WTC11 (cell line): ENCODE measurements at regions not wholly inside any gene's neighbourhood (a gene's known extent, or its start where the extent isn't known, plus 50 kb on each side); places are given as distances from the start of the nearest gene placed in this dataset.

Source experiments
- ATAC-seq: fragments of 200-7000 bp; cut with Tn5 transposase; 2 replicates; pipeline ENCODE4 v1.10.0; 2021; ENCODE audit warnings: mild to moderate bottlenecking, moderate library complexity
- CTCF ChIA-PET: fragments of 300-600 bp; sonication (Branson Sonifier 250); formaldehyde crosslinking; loops from one replicate; lab custom pipeline; 2021; ENCODE audit warnings: antibody characterized with exemption; lab: Charles Lee
- POLR2A ChIA-PET: fragments of 350-600 bp; sonication (Branson Sonifier 250); formaldehyde crosslinking; loops from one replicate; lab custom pipeline; 2021; ENCODE audit warnings: antibody characterized with exemption; lab: Charles Lee
- DNase-seq: peaks from one replicate; pipeline ENCODE4 v3.0.0; 2021; ENCODE audit warnings: low spot score
- H3K27ac Mint-ChIP-seq: 2 replicates; pipeline ENCODE4 v1.8.0; 2021; ENCODE audit warnings: mixed read lengths
- H3K27me3 Mint-ChIP-seq: 2 replicates; pipeline ENCODE4 v1.8.0; 2021; ENCODE audit warnings: low read depth, mild to moderate bottlenecking, moderate library complexity, mixed read lengths
- H3K36me3 Mint-ChIP-seq: 2 replicates; pipeline ENCODE4 v1.8.0; 2021; ENCODE audit warnings: mixed read lengths
- H3K4me1 Mint-ChIP-seq: 2 replicates; pipeline ENCODE4 v1.8.0; 2022; ENCODE audit warnings: mixed read lengths
- H3K4me3 Mint-ChIP-seq: 2 replicates; pipeline ENCODE4 v1.8.0; 2021; ENCODE audit warnings: mild to moderate bottlenecking, moderate library complexity, mixed read lengths
- H3K9me3 Mint-ChIP-seq: 2 replicates; pipeline ENCODE4 v1.8.0; 2021; ENCODE audit warnings: mixed read lengths
- ATF6 ChIP-seq: sonication (generic); formaldehyde crosslinking; IDR thresholded peaks from 2 replicates; pipeline ENCODE4 v1.8.1; 2023; ENCODE audit warnings: mild to moderate bottlenecking, missing genetic modification reagents
- CTCF ChIP-seq: fragments of 200-600 bp; IDR thresholded peaks from 2 replicates; pipeline ENCODE4 v1.8.0; 2022; ENCODE audit warnings: antibody characterized with exemption
- EMX1 ChIP-seq: fragments of 250-450 bp; sonication (Bioruptor Pico); IDR thresholded peaks from 2 replicates; pipeline ENCODE4 v1.8.0; 2021; ENCODE audit warnings: mild to moderate bottlenecking
- FOXP4 ChIP-seq: sonication (generic); formaldehyde crosslinking; IDR thresholded peaks from 2 replicates; pipeline ENCODE4 v1.8.0; 2022; ENCODE audit warnings: mild to moderate bottlenecking, missing genetic modification reagents
- GABPB1 ChIP-seq: sonication (generic); formaldehyde crosslinking; IDR thresholded peaks from 2 replicates; pipeline ENCODE4 v1.8.1; 2023; ENCODE audit warnings: mild to moderate bottlenecking, missing genetic modification reagents
- GRHL2 ChIP-seq: fragments of 250-450 bp; sonication (Bioruptor Pico); IDR thresholded peaks from 2 replicates; pipeline ENCODE4 v1.8.0; 2022; ENCODE audit warnings: mild to moderate bottlenecking, moderate library complexity; ENCODE audit not compliant: insufficient replicate concordance, severe bottlenecking
- KAT7 ChIP-seq: sonication (generic); formaldehyde crosslinking; IDR thresholded peaks from 2 replicates; pipeline ENCODE4 v1.8.1; 2023; ENCODE audit warnings: missing genetic modification reagents, mild to moderate bottlenecking, borderline replicate concordance
- NFYB ChIP-seq: sonication (generic); formaldehyde crosslinking; conservative IDR thresholded peaks from 2 replicates; pipeline ENCODE4 v1.8.0; 2022; ENCODE audit warnings: low read depth, missing genetic modification reagents
- PRRX2 ChIP-seq: fragments of 250-450 bp; sonication (Bioruptor Pico); IDR thresholded peaks from 2 replicates; pipeline ENCODE4 v1.8.0; 2021; ENCODE audit warnings: mild to moderate bottlenecking
- RELA ChIP-seq: sonication (generic); formaldehyde crosslinking; IDR thresholded peaks from 2 replicates; pipeline ENCODE4 v1.8.1; 2022; ENCODE audit warnings: missing genetic modification reagents, mild to moderate bottlenecking, borderline replicate concordance
- SMAD3 ChIP-seq: sonication (generic); formaldehyde crosslinking; IDR thresholded peaks from 2 replicates; pipeline ENCODE4 v1.8.0; 2022; ENCODE audit warnings: missing genetic modification reagents, mild to moderate bottlenecking, borderline replicate concordance
- USF2 ChIP-seq: sonication (generic); formaldehyde crosslinking; IDR thresholded peaks from 2 replicates; pipeline ENCODE4 v1.8.1; 2023; ENCODE audit warnings: mild to moderate bottlenecking, missing genetic modification reagents, moderate library complexity
- ZBTB21 ChIP-seq: sonication (generic); formaldehyde crosslinking; IDR thresholded peaks from 2 replicates; pipeline ENCODE4 v1.8.1; 2023; ENCODE audit warnings: mild to moderate bottlenecking, missing genetic modification reagents, borderline replicate concordance
- ZNF121 ChIP-seq: sonication (generic); formaldehyde crosslinking; IDR thresholded peaks from 2 replicates; pipeline ENCODE4 v1.8.0; 2023; ENCODE audit warnings: missing genetic modification reagents
- ZNF317 ChIP-seq: sonication (generic); formaldehyde crosslinking; IDR thresholded peaks from 2 replicates; pipeline ENCODE4 v1.8.1; 2023; ENCODE audit warnings: low read depth, mild to moderate bottlenecking, moderate library complexity, missing genetic modification reagents, borderline replicate concordance
- ZNF416 ChIP-seq: fragments of 250-450 bp; sonication (Bioruptor Pico); IDR thresholded peaks from 2 replicates; pipeline ENCODE4 v1.9.0; 2021; ENCODE audit warnings: mild to moderate bottlenecking, inconsistent platforms
- ZNF423 ChIP-seq: fragments of 250-450 bp; sonication (Bioruptor Pico); IDR thresholded peaks from 2 replicates; pipeline ENCODE4 v2.1.2; 2022; ENCODE audit warnings: mild to moderate bottlenecking, moderate library complexity
- TF ChIP-seq, protein P1 (sequence below): sonication (generic); formaldehyde crosslinking; IDR thresholded peaks from 2 replicates; pipeline ENCODE4 v1.8.0; 2022; ENCODE audit warnings: missing genetic modification reagents
- TF ChIP-seq, protein P2 (sequence below): fragments of 250-450 bp; sonication (Bioruptor Pico); IDR thresholded peaks from 2 replicates; pipeline ENCODE4 v2.1.2; 2022; ENCODE audit warnings: mild to moderate bottlenecking, moderate library complexity

- TF ChIP-seq FOXP4 (no peak), USF2 (CRISPR knock-in tag) (no peak), RELA (CRISPR knock-in tag) (no peak), CTCF (no peak), NFYB (CRISPR knock-in tag) (no peak), SMAD3 (no peak)
Observed at GRCh38 chr1:78226784-78227183, 181.0 kb downstream of the GIPC2 start (continued).

DNA sequence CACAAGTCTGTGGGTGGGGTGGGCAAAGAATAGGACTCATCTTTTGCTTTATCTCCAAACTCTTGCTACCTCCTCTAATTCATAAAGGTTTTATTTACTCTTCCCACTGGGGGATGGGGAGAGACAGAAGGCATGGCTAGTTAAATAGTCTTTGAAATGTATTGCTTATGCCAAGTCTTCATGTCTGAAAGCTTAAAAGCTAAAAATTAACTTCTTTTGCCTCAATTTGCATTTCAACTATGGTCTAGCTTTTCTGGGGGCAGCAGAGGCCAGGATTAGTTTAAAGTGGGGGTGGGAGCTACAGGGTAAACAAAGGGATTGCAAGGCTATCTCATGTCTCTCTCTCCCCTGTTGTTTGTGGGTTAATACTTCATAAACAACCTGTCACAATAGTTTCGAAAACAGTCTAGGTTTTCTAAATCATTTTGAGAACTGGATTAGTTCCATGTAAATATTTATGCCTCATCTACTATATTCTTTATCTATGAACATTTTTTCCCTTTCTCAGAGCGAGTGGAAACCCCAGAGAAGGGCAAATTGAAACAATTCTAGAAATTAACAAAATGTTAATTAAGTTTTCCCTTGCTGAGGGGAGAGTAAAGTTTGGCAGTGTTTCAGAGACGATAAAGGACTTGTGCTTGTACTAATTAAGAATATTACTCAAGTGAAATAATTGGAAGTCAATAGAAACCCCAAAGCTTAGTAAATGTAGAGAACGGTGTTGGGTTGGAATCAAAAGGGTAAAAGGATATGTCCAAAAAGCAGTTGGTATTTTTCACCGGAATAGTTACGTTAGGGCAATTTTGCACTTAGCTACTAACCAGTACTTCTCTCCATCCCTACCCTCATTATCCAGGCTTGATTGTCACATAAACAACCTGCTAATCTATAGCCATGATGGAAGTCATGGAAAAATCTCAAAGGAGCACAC lies 182.2 kb downstream of the GIPC2 start:
- no peak overlapping the region for H3K4me3 Mint-ChIP-seq
- peaks cover 6% of the 10 kb centered on the region for H3K36me3 Mint-ChIP-seq
- H3K4me1 Mint-ChIP-seq, result peaks cover 24% of the 10 kb centered on the region
- no peak for ATAC-seq
- TF ChIP-seq ZNF317, result no peak
- TF ChIP-seq, protein P1, sequence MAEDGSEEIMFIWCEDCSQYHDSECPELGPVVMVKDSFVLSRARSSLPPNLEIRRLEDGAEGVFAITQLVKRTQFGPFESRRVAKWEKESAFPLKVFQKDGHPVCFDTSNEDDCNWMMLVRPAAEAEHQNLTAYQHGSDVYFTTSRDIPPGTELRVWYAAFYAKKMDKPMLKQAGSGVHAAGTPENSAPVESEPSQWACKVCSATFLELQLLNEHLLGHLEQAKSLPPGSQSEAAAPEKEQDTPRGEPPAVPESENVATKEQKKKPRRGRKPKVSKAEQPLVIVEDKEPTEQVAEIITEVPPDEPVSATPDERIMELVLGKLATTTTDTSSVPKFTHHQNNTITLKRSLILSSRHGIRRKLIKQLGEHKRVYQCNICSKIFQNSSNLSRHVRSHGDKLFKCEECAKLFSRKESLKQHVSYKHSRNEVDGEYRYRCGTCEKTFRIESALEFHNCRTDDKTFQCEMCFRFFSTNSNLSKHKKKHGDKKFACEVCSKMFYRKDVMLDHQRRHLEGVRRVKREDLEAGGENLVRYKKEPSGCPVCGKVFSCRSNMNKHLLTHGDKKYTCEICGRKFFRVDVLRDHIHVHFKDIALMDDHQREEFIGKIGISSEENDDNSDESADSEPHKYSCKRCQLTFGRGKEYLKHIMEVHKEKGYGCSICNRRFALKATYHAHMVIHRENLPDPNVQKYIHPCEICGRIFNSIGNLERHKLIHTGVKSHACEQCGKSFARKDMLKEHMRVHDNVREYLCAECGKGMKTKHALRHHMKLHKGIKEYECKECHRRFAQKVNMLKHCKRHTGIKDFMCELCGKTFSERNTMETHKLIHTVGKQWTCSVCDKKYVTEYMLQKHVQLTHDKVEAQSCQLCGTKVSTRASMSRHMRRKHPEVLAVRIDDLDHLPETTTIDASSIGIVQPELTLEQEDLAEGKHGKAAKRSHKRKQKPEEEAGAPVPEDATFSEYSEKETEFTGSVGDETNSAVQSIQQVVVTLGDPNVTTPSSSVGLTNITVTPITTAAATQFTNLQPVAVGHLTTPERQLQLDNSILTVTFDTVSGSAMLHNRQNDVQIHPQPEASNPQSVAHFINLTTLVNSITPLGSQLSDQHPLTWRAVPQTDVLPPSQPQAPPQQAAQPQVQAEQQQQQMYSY, result no peak
- TF ChIP-seq ZNF121, result no peak
- no peak for TF ChIP-seq EMX1
- TF ChIP-seq, all 79 proteins: peak for 0
- DNase-seq, result no peak
- Mint-ChIP-seq H3K9me3 (peaks cover 10% of the 10 kb centered on the region), H3K27ac (no peak overlapping the region), H3K27me3 (peaks cover 98% of the 10 kb centered on the region)
- ChIA-PET POLR2A (no interaction called here), CTCF (no interaction called here)

- H3K4me1 Mint-ChIP-seq, result peaks cover 24% of the 10 kb centered on the region
- CTCF ChIA-PET, result no interaction called here
- TF ChIP-seq ZNF416, result no peak
- no peak for TF ChIP-seq ZNF423 (CRISPR knock-in tag)
- TF ChIP-seq EMX1, result no peak
- TF ChIP-seq, protein P2, sequence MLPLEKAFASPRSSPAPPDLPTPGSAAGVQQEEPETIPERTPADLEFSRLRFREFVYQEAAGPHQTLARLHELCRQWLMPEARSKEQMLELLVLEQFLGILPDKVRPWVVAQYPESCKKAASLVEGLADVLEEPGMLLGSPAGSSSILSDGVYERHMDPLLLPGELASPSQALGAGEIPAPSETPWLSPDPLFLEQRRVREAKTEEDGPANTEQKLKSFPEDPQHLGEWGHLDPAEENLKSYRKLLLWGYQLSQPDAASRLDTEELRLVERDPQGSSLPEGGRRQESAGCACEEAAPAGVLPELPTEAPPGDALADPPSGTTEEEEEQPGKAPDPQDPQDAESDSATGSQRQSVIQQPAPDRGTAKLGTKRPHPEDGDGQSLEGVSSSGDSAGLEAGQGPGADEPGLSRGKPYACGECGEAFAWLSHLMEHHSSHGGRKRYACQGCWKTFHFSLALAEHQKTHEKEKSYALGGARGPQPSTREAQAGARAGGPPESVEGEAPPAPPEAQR (CRISPR knock-in tag), result no peak
- no peak for TF ChIP-seq PRRX2 (CRISPR knock-in tag)
- no peak for TF ChIP-seq GRHL2 (CRISPR knock-in tag)
- TF ChIP-seq FOXP4, result no peak
- TF ChIP-seq ATF6 (CRISPR knock-in tag), result no peak
- TF ChIP-seq ZBTB21 (CRISPR knock-in tag), result no peak
- TF ChIP-seq KAT7 (CRISPR knock-in tag), result no peak
- no peak for TF ChIP-seq GABPB1 (CRISPR knock-in tag)
Observed at GRCh38 chr1:78229344-78229743, 183.6 kb downstream of the GIPC2 start.

More at GRCh38 chr1:78229344-78229743, 183.6 kb downstream of the GIPC2 start:
- no peak overlapping the region for H3K4me3 Mint-ChIP-seq
- no peak for DNase-seq
- no peak for ATAC-seq
- no peak overlapping the region for H3K27ac Mint-ChIP-seq
- H3K27me3 Mint-ChIP-seq, result peaks cover 98% of the 10 kb centered on the region
- peaks cover 6% of the 10 kb centered on the region for H3K36me3 Mint-ChIP-seq
- POLR2A ChIA-PET, result no interaction called here
- H3K9me3 Mint-ChIP-seq, result peaks cover 10% of the 10 kb centered on the region
